Hepatocyte (in vitro differentiated cells): ENCODE measurements at regions not wholly inside any gene's neighbourhood (a gene's known extent, or its start where the extent isn't known, plus 50 kb on each side); places are given as distances from the start of the nearest gene placed in this dataset.

Experiments
- EZH2 ChIP-seq: fragments of 200-600 bp; sonication (generic); IDR thresholded peaks from 2 replicates; pipeline ENCODE4 v1.6.1; 2016; ENCODE audit warnings: antibody characterized with exemption, mild to moderate bottlenecking, borderline replicate concordance
- EZH2phosphoT487 ChIP-seq: fragments of 200-600 bp; sonication (generic); IDR thresholded peaks from one replicate; pipeline ENCODE4 v1.6.1; 2018; ENCODE audit warnings: antibody characterized with exemption, mild to moderate bottlenecking, low read depth, moderate library complexity; ENCODE audit not compliant: unreplicated experiment, severe bottlenecking
- TF ChIP-seq, protein P1 (sequence below): fragments of 200-600 bp; sonication (generic); IDR thresholded peaks from 2 replicates; pipeline ENCODE4 v1.5.1; 2016; ENCODE audit warnings: antibody characterized with exemption, mild to moderate bottlenecking; ENCODE audit not compliant: poor library complexity

DNA sequence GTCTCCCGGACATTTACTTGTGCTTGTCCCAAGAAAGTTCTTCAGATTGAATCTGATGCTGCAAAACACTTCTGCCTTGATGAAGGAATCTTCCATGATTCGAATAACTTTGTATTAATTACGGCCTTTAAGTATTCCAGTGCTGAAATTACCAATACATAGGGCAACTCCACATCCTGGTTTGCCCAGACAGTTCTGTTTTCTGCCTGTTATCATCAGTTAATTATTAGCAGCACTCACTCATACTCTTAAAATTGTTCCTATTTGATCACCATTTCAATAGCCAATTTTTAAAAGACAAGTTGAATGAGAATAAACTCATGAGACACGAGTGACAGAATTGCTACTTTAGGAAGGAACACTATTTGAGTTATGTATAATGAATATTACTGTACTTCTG lies 620.7 kb upstream of the ZEB2 start:
- TF ChIP-seq, protein P1, sequence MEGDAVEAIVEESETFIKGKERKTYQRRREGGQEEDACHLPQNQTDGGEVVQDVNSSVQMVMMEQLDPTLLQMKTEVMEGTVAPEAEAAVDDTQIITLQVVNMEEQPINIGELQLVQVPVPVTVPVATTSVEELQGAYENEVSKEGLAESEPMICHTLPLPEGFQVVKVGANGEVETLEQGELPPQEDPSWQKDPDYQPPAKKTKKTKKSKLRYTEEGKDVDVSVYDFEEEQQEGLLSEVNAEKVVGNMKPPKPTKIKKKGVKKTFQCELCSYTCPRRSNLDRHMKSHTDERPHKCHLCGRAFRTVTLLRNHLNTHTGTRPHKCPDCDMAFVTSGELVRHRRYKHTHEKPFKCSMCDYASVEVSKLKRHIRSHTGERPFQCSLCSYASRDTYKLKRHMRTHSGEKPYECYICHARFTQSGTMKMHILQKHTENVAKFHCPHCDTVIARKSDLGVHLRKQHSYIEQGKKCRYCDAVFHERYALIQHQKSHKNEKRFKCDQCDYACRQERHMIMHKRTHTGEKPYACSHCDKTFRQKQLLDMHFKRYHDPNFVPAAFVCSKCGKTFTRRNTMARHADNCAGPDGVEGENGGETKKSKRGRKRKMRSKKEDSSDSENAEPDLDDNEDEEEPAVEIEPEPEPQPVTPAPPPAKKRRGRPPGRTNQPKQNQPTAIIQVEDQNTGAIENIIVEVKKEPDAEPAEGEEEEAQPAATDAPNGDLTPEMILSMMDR = no peak
- TF ChIP-seq EZH2phosphoT487 (no peak), EZH2 (no peak)
